ENCODE measurements at regions not wholly inside any gene's neighbourhood (a gene's known extent, or its start where the extent isn't known, plus 50 kb on each side); places are given as distances from the start of the nearest gene placed in this dataset.

DNA sequence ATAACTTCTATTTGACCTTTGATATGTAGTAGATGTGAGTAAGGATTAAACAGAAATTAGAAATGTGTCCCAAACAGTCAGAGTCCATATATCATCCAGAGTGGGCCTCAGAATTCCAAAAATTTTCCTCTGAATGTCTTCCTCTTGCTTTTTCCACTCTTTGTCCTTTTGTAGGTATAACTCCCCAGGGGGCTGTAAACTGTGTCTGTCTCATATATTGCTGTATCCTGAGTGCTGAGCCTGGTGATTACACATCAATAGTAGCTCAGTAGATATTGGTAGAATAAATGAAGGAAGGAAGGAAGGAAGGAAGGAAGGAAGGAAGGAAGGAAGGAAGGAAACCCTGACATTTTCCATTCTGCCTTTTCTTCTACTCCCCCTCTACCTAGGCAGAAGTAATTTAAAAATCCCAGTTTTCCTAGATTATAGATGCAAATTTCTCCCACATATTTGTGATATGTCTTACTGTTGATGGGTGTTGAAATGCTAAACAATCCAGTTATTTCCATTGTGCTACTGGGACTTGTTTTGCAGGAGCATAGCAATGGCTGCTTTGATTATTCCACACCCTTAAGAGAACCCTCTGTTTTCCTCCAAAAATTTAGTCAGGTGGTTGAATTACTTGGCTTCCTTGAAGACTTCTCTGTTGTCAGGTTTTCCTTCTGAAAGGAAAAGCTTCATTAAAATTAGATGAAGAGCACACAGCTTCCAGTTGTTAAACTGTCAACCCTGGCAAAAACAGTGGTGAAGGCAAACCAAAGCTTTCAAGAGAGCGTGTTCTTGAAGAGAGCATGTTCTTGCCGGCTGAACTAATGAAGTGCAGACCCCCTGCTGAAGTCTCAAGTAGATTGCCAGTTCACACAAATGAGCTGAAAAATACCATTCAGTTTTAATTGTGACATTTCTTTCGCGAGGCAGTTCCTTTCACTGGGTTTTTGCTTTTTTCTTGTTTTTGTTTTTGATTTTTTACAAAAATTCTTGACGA is 147.8 kb downstream of the KCNE4 start:
- no peak overlapping the region for H3K4me3 Mint-ChIP-seq
- no peaks in the 10 kb centered on the region for H3K36me3 Mint-ChIP-seq (ENCODE audit: low read depth)
- no peaks in the 10 kb centered on the region for H3K27me3 Mint-ChIP-seq
- peaks cover 7% of the 10 kb centered on the region for H3K9me3 Mint-ChIP-seq
- intact Hi-C loops (cut with micrococcal nuclease): no loop called here
- no peaks in the 10 kb centered on the region for H3K4me1 Mint-ChIP-seq (ENCODE audit: low read depth)
- H3K27ac Mint-ChIP-seq: no peak overlapping the region

GRCh38 chr2:223203971-223204929 is 152.3 kb downstream of the KCNE4 start:
- no peak overlapping the region for H3K27ac Mint-ChIP-seq
- no peaks in the 10 kb centered on the region for H3K36me3 Mint-ChIP-seq (ENCODE audit: low read depth)
- H3K9me3 Mint-ChIP-seq: peaks cover 8% of the 10 kb centered on the region
- intact Hi-C loops (cut with micrococcal nuclease): no loop called here
- no peaks in the 10 kb centered on the region for H3K27me3 Mint-ChIP-seq
- H3K4me3 Mint-ChIP-seq: no peak overlapping the region
- no peaks in the 10 kb centered on the region for H3K4me1 Mint-ChIP-seq (ENCODE audit: low read depth)

- Mint-ChIP-seq H3K4me1 (ENCODE audit: low read depth) (no peaks in the 10 kb centered on the region), H3K27ac (no peak overlapping the region), H3K36me3 (ENCODE audit: low read depth) (no peaks in the 10 kb centered on the region), H3K9me3 (peaks cover 26% of the 10 kb centered on the region), H3K27me3 (no peaks in the 10 kb centered on the region), H3K4me3 (no peak overlapping the region)
- intact Hi-C loops (cut with micrococcal nuclease): no loop called here
These were observed 158.5 kb downstream of the KCNE4 start for GRCh38 chr2:223210489-223210888.

GRCh38 chr2:223214394-223215253 is 162.6 kb downstream of the KCNE4 start:
- Mint-ChIP-seq H3K9me3 (peaks cover 15% of the 10 kb centered on the region), H3K4me3 (no peak overlapping the region), H3K36me3 (ENCODE audit: low read depth) (no peaks in the 10 kb centered on the region), H3K27me3 (no peaks in the 10 kb centered on the region), H3K27ac (no peak overlapping the region), H3K4me1 (ENCODE audit: low read depth) (no peaks in the 10 kb centered on the region)
- intact Hi-C loops (cut with micrococcal nuclease): no loop called here

DNA sequence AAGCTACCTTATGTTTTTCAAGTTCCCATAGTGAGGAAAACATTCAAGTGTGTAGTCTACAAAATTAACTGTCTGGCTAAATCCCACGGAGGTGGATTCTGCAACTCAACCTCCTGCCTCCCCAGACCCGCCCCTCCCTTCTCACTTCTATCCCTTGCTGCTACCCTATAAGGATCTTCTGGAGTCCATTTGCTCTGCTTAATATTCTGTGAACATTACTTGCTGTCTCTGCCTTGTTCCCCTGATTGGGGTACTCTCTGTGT is 163.2 kb downstream of the KCNE4 start:
- Mint-ChIP-seq H3K27ac (no peak overlapping the region), H3K27me3 (no peaks in the 10 kb centered on the region), H3K9me3 (peaks cover 9% of the 10 kb centered on the region), H3K36me3 (ENCODE audit: low read depth) (no peaks in the 10 kb centered on the region), H3K4me1 (ENCODE audit: low read depth) (no peaks in the 10 kb centered on the region), H3K4me3 (no peak overlapping the region)
- intact Hi-C loops (cut with micrococcal nuclease): no loop called here

GRCh38 chr2:223217373-223217772 is 165.4 kb downstream of the KCNE4 start:
- Mint-ChIP-seq H3K36me3 (ENCODE audit: low read depth) (no peaks in the 10 kb centered on the region), H3K27ac (no peak overlapping the region), H3K9me3 (no peaks in the 10 kb centered on the region), H3K4me1 (ENCODE audit: low read depth) (no peaks in the 10 kb centered on the region), H3K4me3 (no peak overlapping the region), H3K27me3 (no peaks in the 10 kb centered on the region)
- intact Hi-C loops (cut with micrococcal nuclease): no loop called here

DNA sequence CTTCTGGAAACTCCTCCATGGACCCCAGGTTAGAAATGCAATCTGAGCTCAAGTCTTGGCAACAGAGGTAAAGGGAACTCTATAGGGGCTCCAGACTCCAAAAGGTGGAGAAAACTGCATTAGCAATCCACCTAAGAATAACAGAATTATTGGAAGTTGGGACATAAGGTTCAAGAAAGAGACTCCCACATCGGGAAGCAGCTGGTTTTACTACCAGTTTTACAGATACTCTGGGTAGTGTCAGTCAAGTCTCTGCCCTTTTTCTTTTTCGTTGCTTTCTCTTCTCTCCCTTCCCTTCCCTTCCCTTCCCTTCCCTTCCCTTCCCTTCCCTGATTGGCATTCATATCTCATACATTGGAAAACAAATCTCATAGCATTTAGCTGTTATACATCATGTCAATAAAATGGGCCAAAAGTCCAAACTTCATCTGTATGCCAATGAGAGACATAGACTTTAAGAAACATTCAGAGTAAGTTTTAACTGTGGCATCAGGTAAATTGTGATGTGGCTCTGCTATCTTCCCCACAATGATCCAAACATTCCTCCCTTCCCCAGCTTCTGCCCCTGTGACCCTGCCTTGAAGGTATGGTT is 166.7 kb downstream of the KCNE4 start:
- Mint-ChIP-seq H3K36me3 (ENCODE audit: low read depth) (no peaks in the 10 kb centered on the region), H3K4me3 (no peak overlapping the region), H3K4me1 (ENCODE audit: low read depth) (no peaks in the 10 kb centered on the region), H3K9me3 (no peaks in the 10 kb centered on the region), H3K27ac (no peak overlapping the region), H3K27me3 (no peaks in the 10 kb centered on the region)
- intact Hi-C loops (cut with micrococcal nuclease): no loop called here

- Mint-ChIP-seq H3K27ac (no peak overlapping the region), H3K27me3 (no peaks in the 10 kb centered on the region), H3K9me3 (no peaks in the 10 kb centered on the region), H3K36me3 (ENCODE audit: low read depth) (no peaks in the 10 kb centered on the region), H3K4me1 (ENCODE audit: low read depth) (no peaks in the 10 kb centered on the region), H3K4me3 (no peak overlapping the region)
- intact Hi-C loops (cut with micrococcal nuclease): no loop called here
These were observed 168.1 kb downstream of the KCNE4 start for GRCh38 chr2:223219872-223220657.

DNA sequence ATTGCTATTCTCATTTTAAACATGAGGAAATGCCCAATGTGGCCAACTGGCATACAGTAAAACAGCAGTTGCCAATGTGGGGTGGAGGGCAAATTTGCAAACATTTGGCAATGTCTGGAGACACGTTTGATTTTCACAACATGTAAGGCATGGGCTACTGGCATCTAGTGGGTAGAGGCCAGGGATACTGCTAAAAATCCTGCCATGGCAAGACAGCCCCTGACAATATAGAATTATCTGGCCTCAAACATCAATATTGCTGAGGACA is 168.6 kb downstream of the KCNE4 start:
- H3K36me3 Mint-ChIP-seq (ENCODE audit: low read depth): no peaks in the 10 kb centered on the region
- no peak overlapping the region for H3K27ac Mint-ChIP-seq
- intact Hi-C loops (cut with micrococcal nuclease): no loop called here
- H3K4me3 Mint-ChIP-seq: no peak overlapping the region
- H3K9me3 Mint-ChIP-seq: no peaks in the 10 kb centered on the region
- H3K27me3 Mint-ChIP-seq: no peaks in the 10 kb centered on the region
- H3K4me1 Mint-ChIP-seq (ENCODE audit: low read depth): no peaks in the 10 kb centered on the region

DNA sequence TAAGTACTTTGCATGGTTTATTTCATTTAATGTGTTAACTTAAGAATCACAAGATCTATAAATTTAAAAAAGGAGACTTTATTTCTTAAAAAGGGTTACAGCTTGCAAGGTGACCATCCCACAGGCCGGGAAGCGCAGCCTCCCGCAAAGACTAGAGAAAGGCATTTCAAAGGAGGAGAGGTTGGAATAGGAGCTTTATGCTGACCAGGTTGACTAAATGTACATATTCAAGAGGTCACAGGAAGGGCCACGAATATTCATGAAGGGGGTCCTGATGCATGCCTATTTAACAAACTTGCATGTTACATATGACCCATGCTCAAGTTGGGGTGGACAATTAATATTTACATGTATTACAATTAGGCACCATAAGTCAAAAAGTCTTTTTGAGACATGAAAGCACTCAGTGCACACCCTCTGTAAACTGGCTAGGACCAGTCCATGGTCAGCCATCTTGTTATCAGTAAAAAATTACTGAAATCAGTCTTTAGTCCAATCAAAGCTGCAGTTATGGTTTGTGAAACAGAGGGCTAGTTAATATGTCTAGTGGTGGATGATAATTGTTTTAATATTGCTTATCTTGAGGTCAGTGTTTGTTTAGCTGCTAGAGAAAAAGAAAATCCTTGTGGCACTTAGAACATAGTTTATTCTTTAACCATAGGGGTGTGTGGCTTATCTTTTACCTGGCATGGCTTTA is 169.3 kb downstream of the KCNE4 start:
- Mint-ChIP-seq H3K9me3 (no peaks in the 10 kb centered on the region), H3K4me3 (no peak overlapping the region), H3K27me3 (no peaks in the 10 kb centered on the region), H3K4me1 (ENCODE audit: low read depth) (no peaks in the 10 kb centered on the region), H3K27ac (no peak overlapping the region), H3K36me3 (ENCODE audit: low read depth) (no peaks in the 10 kb centered on the region)
- intact Hi-C loops (cut with micrococcal nuclease): no loop called here

- H3K9me3 Mint-ChIP-seq: no peaks in the 10 kb centered on the region
- no peak overlapping the region for H3K4me3 Mint-ChIP-seq
- no peak overlapping the region for H3K27ac Mint-ChIP-seq
These were observed 170.4 kb downstream of the KCNE4 start for GRCh38 chr2:223222397-223222796.

DNA sequence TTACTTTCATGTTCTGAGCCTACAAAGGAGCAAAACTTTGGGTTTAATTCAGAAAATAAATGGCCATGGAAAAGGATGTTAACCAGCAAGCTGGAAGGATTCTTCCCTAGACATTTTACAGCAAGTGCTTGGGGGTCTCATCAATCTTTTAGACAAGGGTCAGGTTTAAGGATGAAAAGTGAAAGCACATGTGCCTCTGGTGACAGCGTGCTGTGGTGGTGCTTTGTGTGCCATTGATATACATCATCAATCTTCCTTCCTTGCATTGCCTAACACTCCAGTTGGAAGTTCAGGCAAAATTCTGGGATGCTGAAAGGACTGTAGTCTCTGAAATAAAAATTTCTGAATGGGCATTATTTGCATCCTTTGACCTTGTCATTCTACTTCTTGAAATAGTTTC is 171.2 kb downstream of the KCNE4 start:
- no peaks in the 10 kb centered on the region for H3K9me3 Mint-ChIP-seq
- H3K4me3 Mint-ChIP-seq: no peak overlapping the region
- H3K36me3 Mint-ChIP-seq (ENCODE audit: low read depth): no peaks in the 10 kb centered on the region
- no peaks in the 10 kb centered on the region for H3K4me1 Mint-ChIP-seq (ENCODE audit: low read depth)
- intact Hi-C loops (cut with micrococcal nuclease): no loop called here
- no peak overlapping the region for H3K27ac Mint-ChIP-seq
- H3K27me3 Mint-ChIP-seq: no peaks in the 10 kb centered on the region

More at GRCh38 chr2:223222397-223222796, 170.4 kb downstream of the KCNE4 start:
- H3K36me3 Mint-ChIP-seq (ENCODE audit: low read depth): no peaks in the 10 kb centered on the region
- H3K4me1 Mint-ChIP-seq (ENCODE audit: low read depth): no peaks in the 10 kb centered on the region
- no peaks in the 10 kb centered on the region for H3K27me3 Mint-ChIP-seq
- intact Hi-C loops (cut with micrococcal nuclease): no loop called here
